Upper lobe of right lung (tissue), 1 donor: ENCODE measurements at regions not wholly inside any gene's neighbourhood (a gene's known extent, or its start where the extent isn't known, plus 50 kb on each side); places are given as distances from the start of the nearest gene placed in this dataset.

Experiments
- ATAC-seq: fragments of 200-7000 bp; cut with Tn5 transposase; one replicate; pipeline ENCODE4 v1.9.1; 2020; ENCODE audit warnings: mild to moderate bottlenecking, moderate library complexity
- DNase-seq: peaks from one replicate; pipeline ENCODE4 v3.0.0-alpha.2; 2020
- H3K27ac ChIP-seq: fragments of 200-600 bp; one replicate; pipeline ENCODE4 v1.8.0; 2022
- H3K27me3 ChIP-seq: fragments of 200-600 bp; one replicate; pipeline ENCODE4 v1.8.0; 2022; ENCODE audit warnings: mild to moderate bottlenecking
- H3K36me3 ChIP-seq: fragments of 200-600 bp; one replicate; pipeline ENCODE4 v1.8.0; 2022
- H3K4me1 ChIP-seq: fragments of 200-600 bp; one replicate; pipeline ENCODE4 v1.8.0; 2022
- H3K4me3 ChIP-seq: fragments of 200-600 bp; one replicate; pipeline ENCODE4 v1.8.0; 2022; ENCODE audit warnings: mild to moderate bottlenecking
- H3K9me3 ChIP-seq: fragments of 200-600 bp; one replicate; pipeline ENCODE4 v1.8.0; 2022
- intact Hi-C: fragments of 100-400 bp; cut with DNase I; formaldehyde crosslinking; loops from one replicate; pipeline ENCODE4 v1.11.0; 2022
- TF ChIP-seq, protein P1 (sequence below): fragments of 200-600 bp; IDR thresholded peaks from one replicate; pipeline ENCODE4 v1.8.0; 2022; ENCODE audit warnings: antibody characterized with exemption
- donor health status: DM: no; HTN: yes; CAD: no; lungs with severe emphysema.

- TF ChIP-seq, protein P1, sequence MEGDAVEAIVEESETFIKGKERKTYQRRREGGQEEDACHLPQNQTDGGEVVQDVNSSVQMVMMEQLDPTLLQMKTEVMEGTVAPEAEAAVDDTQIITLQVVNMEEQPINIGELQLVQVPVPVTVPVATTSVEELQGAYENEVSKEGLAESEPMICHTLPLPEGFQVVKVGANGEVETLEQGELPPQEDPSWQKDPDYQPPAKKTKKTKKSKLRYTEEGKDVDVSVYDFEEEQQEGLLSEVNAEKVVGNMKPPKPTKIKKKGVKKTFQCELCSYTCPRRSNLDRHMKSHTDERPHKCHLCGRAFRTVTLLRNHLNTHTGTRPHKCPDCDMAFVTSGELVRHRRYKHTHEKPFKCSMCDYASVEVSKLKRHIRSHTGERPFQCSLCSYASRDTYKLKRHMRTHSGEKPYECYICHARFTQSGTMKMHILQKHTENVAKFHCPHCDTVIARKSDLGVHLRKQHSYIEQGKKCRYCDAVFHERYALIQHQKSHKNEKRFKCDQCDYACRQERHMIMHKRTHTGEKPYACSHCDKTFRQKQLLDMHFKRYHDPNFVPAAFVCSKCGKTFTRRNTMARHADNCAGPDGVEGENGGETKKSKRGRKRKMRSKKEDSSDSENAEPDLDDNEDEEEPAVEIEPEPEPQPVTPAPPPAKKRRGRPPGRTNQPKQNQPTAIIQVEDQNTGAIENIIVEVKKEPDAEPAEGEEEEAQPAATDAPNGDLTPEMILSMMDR, result no peak
- Histone ChIP-seq H3K36me3 (no peaks in the 10 kb centered on the region), H3K4me3 (no peak overlapping the region), H3K27ac (no peak overlapping the region), H3K4me1 (no peaks in the 10 kb centered on the region), H3K27me3 (no peaks in the 10 kb centered on the region), H3K9me3 (no peaks in the 10 kb centered on the region)
- ATAC-seq (no peak), DNase-seq (no peak)
- intact Hi-C loops, result no loop called here
Measured at GRCh38 chr9:10806868-10807267, 194.1 kb upstream of the PTPRD start.

DNA sequence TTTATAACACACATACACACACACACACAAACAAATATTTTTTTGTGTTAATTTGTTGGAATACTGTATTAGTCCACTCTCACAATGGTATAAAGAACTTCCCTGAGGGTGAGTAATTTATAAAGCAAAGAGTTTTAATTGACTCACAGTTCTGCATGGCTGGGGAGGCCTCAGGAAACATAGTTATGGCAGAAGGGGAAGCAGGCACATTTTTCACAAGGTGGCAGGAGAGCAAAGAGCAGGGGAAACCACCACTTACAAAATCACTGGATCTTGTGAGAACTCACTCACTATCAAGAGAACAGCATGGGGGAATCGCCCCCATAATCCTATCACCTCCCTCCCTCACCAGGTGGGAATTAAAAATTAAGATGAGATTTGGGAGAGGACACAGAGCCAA, 205.4 kb upstream of the PTPRD start:
- Histone ChIP-seq H3K36me3 (no peaks in the 10 kb centered on the region), H3K4me1 (no peaks in the 10 kb centered on the region), H3K27me3 (no peaks in the 10 kb centered on the region), H3K27ac (no peak overlapping the region), H3K9me3 (no peaks in the 10 kb centered on the region), H3K4me3 (no peak overlapping the region)
- intact Hi-C loops, result no loop called here
- TF ChIP-seq, protein P1, result no peak
- ATAC-seq (no peak), DNase-seq (no peak)

- ATAC-seq (peak; percentile 21), DNase-seq (no peak)
- intact Hi-C loops, result no loop called here
- H3K4me1 ChIP-seq, result no peaks in the 10 kb centered on the region
- H3K27ac ChIP-seq, result no peak overlapping the region
- TF ChIP-seq, protein P1, result no peak
- no peaks in the 10 kb centered on the region for H3K9me3 ChIP-seq
- no peaks in the 10 kb centered on the region for H3K36me3 ChIP-seq
- H3K27me3 ChIP-seq, result no peaks in the 10 kb centered on the region
- no peak overlapping the region for H3K4me3 ChIP-seq
Measured at GRCh38 chr9:10835791-10836463, 223.1 kb upstream of the PTPRD start.

GRCh38 chr9:10843151-10843550, 230.3 kb upstream of the PTPRD start:
- ATAC-seq (no peak), DNase-seq (no peak)
- Histone ChIP-seq H3K36me3 (no peaks in the 10 kb centered on the region), H3K4me3 (no peak overlapping the region), H3K4me1 (no peaks in the 10 kb centered on the region), H3K27me3 (no peaks in the 10 kb centered on the region), H3K27ac (no peak overlapping the region), H3K9me3 (no peaks in the 10 kb centered on the region)
- intact Hi-C loops, result no loop called here
- TF ChIP-seq, protein P1, result no peak

DNA sequence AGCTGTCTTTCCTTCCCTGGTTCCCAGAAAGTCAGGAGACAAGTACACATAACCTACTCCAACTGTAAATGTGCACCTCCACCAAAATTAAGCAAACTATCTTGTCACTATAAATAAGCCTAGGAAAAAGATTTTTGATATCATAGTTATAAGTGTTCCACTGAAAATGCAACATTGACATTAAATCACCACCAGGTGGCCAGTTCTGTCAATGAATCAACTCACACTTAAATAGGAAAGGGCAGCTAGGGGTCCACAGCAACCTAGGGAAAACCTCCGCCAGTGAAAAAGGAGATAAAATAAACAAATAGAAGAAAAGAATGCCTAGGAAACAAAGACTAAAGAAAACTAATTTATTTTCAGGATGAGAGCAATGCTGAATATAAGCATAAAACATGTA, 243.0 kb upstream of the PTPRD start:
- H3K36me3 ChIP-seq, result no peaks in the 10 kb centered on the region
- TF ChIP-seq, protein P1, result peak; percentile 26
- no peak overlapping the region for H3K27ac ChIP-seq
- H3K27me3 ChIP-seq, result no peaks in the 10 kb centered on the region
- ATAC-seq (no peak), DNase-seq (no peak)
- H3K4me3 ChIP-seq, result no peak overlapping the region
- H3K4me1 ChIP-seq, result no peaks in the 10 kb centered on the region
- intact Hi-C loops, result no loop called here
- no peaks in the 10 kb centered on the region for H3K9me3 ChIP-seq

- no peak for ATAC-seq
- intact Hi-C loops, result no loop called here
- Histone ChIP-seq H3K9me3 (no peaks in the 10 kb centered on the region), H3K27me3 (no peaks in the 10 kb centered on the region), H3K36me3 (no peaks in the 10 kb centered on the region), H3K27ac (no peak overlapping the region), H3K4me1 (no peaks in the 10 kb centered on the region), H3K4me3 (no peak overlapping the region)
- TF ChIP-seq, protein P1, result no peak
- DNase-seq, result no peak
Measured at GRCh38 chr9:10858817-10859216, 246.0 kb upstream of the PTPRD start.
